GM12892 (cell line): ENCODE measurements at regions not wholly inside any gene's neighbourhood (a gene's known extent, or its start where the extent isn't known, plus 50 kb on each side); places are given as distances from the start of the nearest gene placed in this dataset.

Experiments used
- POLR2A ChIP-seq: IDR thresholded peaks from 2 replicates; pipeline ENCODE4 v1.6.1; 2011; ENCODE audit warnings: low read depth, low read length, control low read depth
- POLR2AphosphoS5 ChIP-seq: IDR thresholded peaks from 2 replicates; pipeline ENCODE4 v1.6.1; 2011; ENCODE audit warnings: low read depth, low read length, control low read depth
- TAF1 ChIP-seq: IDR thresholded peaks from 2 replicates; pipeline ENCODE4 v1.6.1; 2011; ENCODE audit warnings: low read depth, mild to moderate bottlenecking, control low read depth, low read length, borderline replicate concordance

DNA sequence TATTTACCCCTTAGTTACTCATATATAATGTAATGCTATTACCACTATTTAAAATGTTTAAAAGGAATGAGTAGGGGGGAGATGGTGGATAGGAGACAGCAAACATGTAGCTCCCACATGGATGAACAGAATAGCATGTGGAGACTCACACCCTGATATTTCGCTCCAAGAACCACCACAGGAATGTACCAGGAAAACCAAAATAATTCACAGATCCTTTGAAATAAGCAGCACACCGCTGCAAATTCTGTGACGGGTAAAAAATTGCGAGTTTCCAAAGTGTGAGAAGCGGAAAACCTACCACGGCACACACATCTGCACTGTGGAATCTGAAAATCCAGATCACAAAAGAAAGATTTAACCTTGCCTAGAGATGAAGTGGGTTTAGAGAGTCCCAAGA is 428.2 kb downstream of the TLL1 start:
- TF ChIP-seq POLR2A (no peak), POLR2AphosphoS5 (no peak), TAF1 (no peak)
